H1 (cell line): ENCODE measurements at regions not wholly inside any gene's neighbourhood (a gene's known extent, or its start where the extent isn't known, plus 50 kb on each side); places are given as distances from the start of the nearest gene placed in this dataset.

Experiments used
- CTCF ChIA-PET: fragments of 300-600 bp; sonication (Branson Sonifier 250); formaldehyde crosslinking; loops from one replicate; lab custom pipeline; 2021; ENCODE audit not compliant: partially characterized antibody; lab: Charles Lee
- POLR2A ChIA-PET: fragments of 300-600 bp; sonication (Branson Sonifier 250); formaldehyde crosslinking; loops from one replicate; lab custom pipeline; 2021; ENCODE audit warnings: inconsistent platforms; ENCODE audit not compliant: partially characterized antibody; lab: Charles Lee
- DNase-seq, 2 experiments: peaks; one replicate each; pipeline versions ENCODE4 v3.0.0 to v3.0.0-alpha.2; 2010 to 2022; ENCODE audit warnings: low spot score in 2 of 2, low read depth in 1 of 2, mixed read lengths in 1 of 2
- FAIRE-seq: peaks from 2 replicates; lab custom pipeline; 2011; peaks lifted over from hg19 to GRCh38; lab: Jason Lieb, UNC
- H2AFZ ChIP-seq: 2 replicates; pipeline ENCODE4 v1.8.1; 2012; ENCODE audit warnings: low read length, inconsistent platforms
- H2AK5ac ChIP-seq: 2 replicates; pipeline ENCODE4 v1.6.1; 2013; ENCODE audit warnings: low read depth, low read length
- H2BK120ac ChIP-seq: replicated peaks from 2 replicates; pipeline ENCODE3; 2013; ENCODE audit warnings: low read depth, low read length, inconsistent platforms
- H2BK12ac ChIP-seq: 2 replicates; pipeline ENCODE4 v1.6.1; 2013; ENCODE audit warnings: low read depth, low read length
- H2BK15ac ChIP-seq: 2 replicates; pipeline ENCODE4 v1.6.1; 2013; ENCODE audit warnings: low read length
- H2BK20ac ChIP-seq: 2 replicates; pipeline ENCODE4 v1.6.1; 2013; ENCODE audit warnings: low read length
- H2BK5ac ChIP-seq: 2 replicates; pipeline ENCODE4 v1.6.1; 2013; ENCODE audit warnings: low read depth, low read length
- H3K14ac ChIP-seq: 2 replicates; pipeline ENCODE4 v1.6.1; 2013; ENCODE audit warnings: inconsistent platforms; ENCODE audit not compliant: insufficient read length
- H3K18ac ChIP-seq: 2 replicates; pipeline ENCODE4 v1.6.1; 2013; ENCODE audit warnings: low read length; ENCODE audit errors: extremely low read depth
- H3K23ac ChIP-seq: 2 replicates; pipeline ENCODE4 v1.6.1; 2013; ENCODE audit warnings: inconsistent platforms; ENCODE audit not compliant: insufficient read length
- H3K23me2 ChIP-seq: 2 replicates; pipeline ENCODE4 v1.6.1; 2013; ENCODE audit warnings: low read depth, low read length
- H3K27ac ChIP-seq: 2 replicates; pipeline ENCODE4 v1.6.1; 2011; ENCODE audit warnings: low read depth, low read length, inconsistent platforms
- H3K27me3 ChIP-seq, 4 experiments: replicated peaks in 1 of 4; 1 replicate in 1 of 4; 2 replicates in 3 of 4; pipeline versions ENCODE4 v1.6.1 to v1.8.1; 2011 to 2013; ENCODE audit warnings: low read length in 3 of 4, mild to moderate bottlenecking in 3 of 4, inconsistent platforms in 2 of 4, mixed read lengths in 2 of 4, moderate library complexity in 1 of 4; ENCODE audit not compliant: control insufficient read depth in 3 of 4, insufficient read depth in 3 of 4; ENCODE audit errors: extremely low read depth in 1 of 4
- H3K36me3 ChIP-seq, 4 experiments: 2 replicates each; pipeline versions ENCODE4 v1.6.1 to v1.8.1; 2011 to 2013; ENCODE audit warnings: mild to moderate bottlenecking in 4 of 4, low read length in 3 of 4, moderate library complexity in 2 of 4, control low read depth in 1 of 4, inconsistent platforms in 1 of 4; ENCODE audit not compliant: insufficient read depth in 4 of 4, control insufficient read depth in 2 of 4
- H3K4ac ChIP-seq: replicated peaks from 2 replicates; pipeline ENCODE3; 2013; ENCODE audit warnings: low read length, low read depth, mixed read lengths, inconsistent platforms; ENCODE audit not compliant: insufficient read length
- H3K4me1 ChIP-seq, 4 experiments: replicated peaks in 1 of 4; 1 replicate in 1 of 4; 2 replicates in 3 of 4; pipeline versions ENCODE4 v1.6.1 to v1.8.1; 2011 to 2013; ENCODE audit warnings: low read length in 3 of 4, inconsistent platforms in 2 of 4, mixed read lengths in 1 of 4; ENCODE audit not compliant: insufficient read depth in 4 of 4, control insufficient read depth in 3 of 4
- H3K4me2 ChIP-seq, 2 experiments: 2 replicates each; pipeline versions ENCODE4 v1.6.1 to v1.8.1; 2011 to 2013; ENCODE audit warnings: low read depth in 2 of 2, low read length in 2 of 2, control low read depth in 1 of 2, inconsistent platforms in 1 of 2, mild to moderate bottlenecking in 1 of 2; ENCODE audit not compliant: insufficient read depth in 1 of 2
- H3K4me3 ChIP-seq, 4 experiments: fragments of 200-600, 300-600 bp in 1 of 4; sonication (generic), shearing (Covaris generic), sonication (Bioruptor Twin) in 1 of 4; 2 replicates each; pipeline versions ENCODE4 v1.5.1 to v1.8.1; 2011 to 2016; ENCODE audit warnings: low read length in 4 of 4, low read depth in 3 of 4, control low read depth in 2 of 4, inconsistent platforms in 2 of 4, mild to moderate bottlenecking in 2 of 4, mixed read lengths in 1 of 4, moderate library complexity in 1 of 4; ENCODE audit not compliant: insufficient read depth in 2 of 4; ENCODE audit errors: extremely low read depth in 1 of 4
- H3K56ac ChIP-seq: replicated peaks from 2 replicates; pipeline ENCODE3; 2013; ENCODE audit warnings: low read depth, mild to moderate bottlenecking, mixed read lengths, low read length, inconsistent platforms; ENCODE audit not compliant: insufficient read length
- H3K79me1 ChIP-seq: 2 replicates; pipeline ENCODE4 v1.6.1; 2013; ENCODE audit warnings: low read depth, low read length, control low read depth
- H3K79me2 ChIP-seq, 2 experiments: 2 replicates each; pipeline versions ENCODE4 v1.6.1 to v1.8.1; 2012 to 2013; ENCODE audit warnings: low read length in 2 of 2, mild to moderate bottlenecking in 2 of 2, inconsistent platforms in 1 of 2; ENCODE audit not compliant: insufficient read depth in 2 of 2, control insufficient read depth in 1 of 2
- H3K9ac ChIP-seq, 4 experiments: replicated peaks in 1 of 4; 1 replicate in 1 of 4; 2 replicates in 3 of 4; pipeline versions ENCODE4 v1.6.1 to v1.8.1; 2011 to 2013; ENCODE audit warnings: low read depth in 3 of 4, low read length in 3 of 4, control low read depth in 2 of 4, mild to moderate bottlenecking in 2 of 4, moderate library complexity in 2 of 4, inconsistent platforms in 1 of 4; ENCODE audit errors: extremely low read depth in 1 of 4
- H3K9me3 ChIP-seq, 2 experiments: 2 replicates each; pipeline versions ENCODE4 v1.6.1 to v1.8.1; 2012 to 2013; ENCODE audit warnings: mild to moderate bottlenecking in 2 of 2, moderate library complexity in 2 of 2, control low read depth in 1 of 2, inconsistent platforms in 1 of 2, low read depth in 1 of 2, low read length in 1 of 2, mixed read lengths in 1 of 2; ENCODE audit not compliant: insufficient read depth in 2 of 2
- H4K20me1 ChIP-seq, 2 experiments: replicated peaks in 1 of 2; 2 replicates each; pipeline versions ENCODE3 to v1.8.1; 2011 to 2013; ENCODE audit warnings: inconsistent platforms in 2 of 2, low read length in 2 of 2, mild to moderate bottlenecking in 1 of 2; ENCODE audit not compliant: insufficient read depth in 2 of 2, control insufficient read depth in 1 of 2
- H4K5ac ChIP-seq: 2 replicates; pipeline ENCODE4 v1.6.1; 2013; ENCODE audit warnings: low read length, low read depth, mixed read lengths, inconsistent platforms; ENCODE audit not compliant: insufficient read length
- H4K8ac ChIP-seq: 2 replicates; pipeline ENCODE4 v1.8.0; 2013; ENCODE audit warnings: mild to moderate bottlenecking, moderate library complexity, low read length, inconsistent platforms; ENCODE audit not compliant: insufficient read depth; ENCODE audit errors: extremely low read depth
- H4K91ac ChIP-seq: replicated peaks from 2 replicates; pipeline ENCODE3; 2013; ENCODE audit warnings: low read length, mixed read lengths, inconsistent platforms; ENCODE audit not compliant: insufficient read length
- CBX8 ChIP-seq: fragments of 300-800, 300-1000 bp; sonication (generic); IDR thresholded peaks from 2 replicates; pipeline ENCODE4 v1.7.1; 2016; ENCODE audit warnings: low read depth, low read length, borderline replicate concordance
- CTBP2 ChIP-seq: IDR thresholded peaks from 2 replicates; pipeline ENCODE4 v1.7.0; 2011; ENCODE audit warnings: borderline replicate concordance, mild to moderate bottlenecking, moderate library complexity, mixed read lengths, low read length; ENCODE audit not compliant: insufficient read depth, insufficient read length
- EP300 ChIP-seq, 2 experiments: IDR thresholded peaks; 1 replicate in 1 of 2; 2 replicates in 1 of 2; pipeline ENCODE4 v1.6.1; 2011 to 2012; ENCODE audit warnings: low read depth in 2 of 2, low read length in 2 of 2, mild to moderate bottlenecking in 2 of 2, borderline replicate concordance in 1 of 2, inconsistent platforms in 1 of 2, moderate library complexity in 1 of 2
- TCF12 ChIP-seq: IDR thresholded peaks from 2 replicates; pipeline ENCODE4 v1.6.1; 2011; ENCODE audit warnings: low read depth, mild to moderate bottlenecking, low read length
- WGBS, 2 experiments: shearing (Covaris generic) in 1 of 2; methylation state at CpG; one replicate each; pipeline versions ENCODE4 v1.1.6 to v1.1.7; 2013 to 2015; ENCODE audit warnings: low lambda C conversion rate in 2 of 2, mixed read lengths in 2 of 2, inconsistent platforms in 1 of 2, low coverage in 1 of 2, missing lambda C conversion rate in 1 of 2; ENCODE audit not compliant: insufficient replicate concordance in 2 of 2, insufficient coverage in 1 of 2, insufficient read length in 1 of 2; ENCODE audit errors: extremely low coverage in 1 of 2, missing lambda C conversion rate in 1 of 2; 5-methylcytosine and 5-hydroxymethylcytosine counted together

- H3K23me2 ChIP-seq = no peaks in the 10 kb centered on the region
- no peak overlapping the region for H2AFZ ChIP-seq
- H2BK5ac ChIP-seq = no peak overlapping the region
- H4K8ac ChIP-seq = no peak overlapping the region
- H2AK5ac ChIP-seq = no peak overlapping the region
- WGBS, 2 experiments = 85% methylated on average over 16 of the region's 16 CpGs; no CpG with 5 or more reads in 1 of the 2 experiments
- H2BK12ac ChIP-seq = no peak overlapping the region
- POLR2A ChIA-PET = no interaction called here
- no peaks in the 10 kb centered on the region for H3K9me3 ChIP-seq
- H4K5ac ChIP-seq = no peak overlapping the region
- no peak overlapping the region for H3K27ac ChIP-seq
- H3K4ac ChIP-seq = no peak overlapping the region
- no peak overlapping the region for H3K23ac ChIP-seq
- TF ChIP-seq CTBP2 (no peak), CBX8 (no peak), EP300 (IDR thresholded peaks at IDR 0.05; ENCODE audit: borderline replicate concordance in 1 of 2, low read depth in 2 of 2, low read length in 2 of 2) (no peak), TCF12 (no peak)
- TF ChIP-seq, all 59 proteins: peak for 0
- Histone ChIP-seq H4K20me1 (peaks cover 0 to 13% of the 10 kb centered on the region in 2 experiments), H4K91ac (no peak overlapping the region), H3K9ac (no peak overlapping the region), H3K4me2 (no peak overlapping the region), H3K79me2 (no peaks in the 10 kb centered on the region), H3K79me1 (peaks cover 5% of the 10 kb centered on the region), H3K4me1 (no peaks in the 10 kb centered on the region; a peak in 1 of 7 replicates), H3K56ac (no peak overlapping the region), H2BK120ac (no peak overlapping the region), H3K27me3 (no peaks in the 10 kb centered on the region), H3K36me3 (no peaks in the 10 kb centered on the region), H3K14ac (no peak overlapping the region), H3K4me3 (no peak overlapping the region), H2BK20ac (no peak overlapping the region), H2BK15ac (no peak overlapping the region), H3K18ac (no peak overlapping the region)
- DNase-seq (no peak), FAIRE-seq (no peak)
- CTCF ChIA-PET = interaction anchor here (1.2 to 1.8 kb wide), 2 partner anchors 14 to 72 kb away, joined by 3 to 5 read pairs; no protein-coding TSS in a partner anchor
These were observed 1178.2 kb downstream of the BRD1 start for GRCh38 chr22:48649466-48649865.
